Mucosa of gallbladder (tissue), 1 donor: ENCODE measurements at regions not wholly inside any gene's neighbourhood (a gene's known extent, or its start where the extent isn't known, plus 50 kb on each side); places are given as distances from the start of the nearest gene placed in this dataset.

Experiments used
- DNase-seq: peaks from one replicate; pipeline ENCODE4 v3.0.0-alpha.2; 2020; ENCODE audit warnings: low spot score
- donor health status: DM: no; HTN: no; CAD: no.

- DNase-seq = no peak
Observed at GRCh38 chr6:14783594-14783993, 462.3 kb upstream of the JARID2 start.

GRCh38 chr6:14784596-14785492 is 461.0 kb upstream of the JARID2 start:
- DNase-seq = no peak

GRCh38 chr6:14785493-14785790 is 460.4 kb upstream of the JARID2 start:
- DNase-seq = no peak

GRCh38 chr6:14786008-14786407 is 459.9 kb upstream of the JARID2 start:
- no peak for DNase-seq

- DNase-seq = no peak
Observed at GRCh38 chr6:14786455-14786854, 459.4 kb upstream of the JARID2 start.

- no peak for DNase-seq
Observed at GRCh38 chr6:14787250-14787649, 458.6 kb upstream of the JARID2 start.

- no peak for DNase-seq
Observed at GRCh38 chr6:14787677-14788076, 458.2 kb upstream of the JARID2 start.

GRCh38 chr6:14789996-14790395 is 455.9 kb upstream of the JARID2 start:
- DNase-seq = no peak

GRCh38 chr6:14790976-14791375 is 454.9 kb upstream of the JARID2 start:
- DNase-seq = no peak

GRCh38 chr6:14791526-14791925 is 454.3 kb upstream of the JARID2 start:
- DNase-seq = no peak

- DNase-seq = no peak
Observed at GRCh38 chr6:14792118-14792955, 453.5 kb upstream of the JARID2 start.

- DNase-seq = no peak
Observed at GRCh38 chr6:14795451-14795850, 450.4 kb upstream of the JARID2 start.

- no peak for DNase-seq
Observed at GRCh38 chr6:14796974-14797762, 448.7 kb upstream of the JARID2 start.

- DNase-seq = no peak
Observed at GRCh38 chr6:14797875-14798593, 447.8 kb upstream of the JARID2 start.

- DNase-seq = no peak
Observed at GRCh38 chr6:14798594-14798982, 447.3 kb upstream of the JARID2 start.

GRCh38 chr6:14798996-14799588 is 446.8 kb upstream of the JARID2 start:
- no peak for DNase-seq

GRCh38 chr6:14799928-14800327 is 445.9 kb upstream of the JARID2 start:
- DNase-seq = peak; percentile 81

GRCh38 chr6:14802514-14803160 is 443.2 kb upstream of the JARID2 start:
- DNase-seq = no peak

GRCh38 chr6:14804001-14804784 is 441.7 kb upstream of the JARID2 start:
- DNase-seq = peak; percentile 16

GRCh38 chr6:14804785-14805210 is 441.1 kb upstream of the JARID2 start:
- DNase-seq = peak; percentile 94
